Brain microvascular endothelial cell (primary cell): ENCODE measurements at regions not wholly inside any gene's neighbourhood (a gene's known extent, or its start where the extent isn't known, plus 50 kb on each side); places are given as distances from the start of the nearest gene placed in this dataset.
"Not testable (repeated sequence)": the region's sequence is repeated elsewhere in the genome, so short reads cannot be mapped to it uniquely, and the experiment has no call there.

Experiments
- DNase-seq: peaks from one replicate; pipeline ENCODE4 v3.0.0-alpha.2; 2020
- H3K27ac ChIP-seq: fragments of 250-450 bp; sonication (Bioruptor Pico); 2 replicates; pipeline ENCODE4 v1.5.1; 2020; ENCODE audit warnings: mild to moderate bottlenecking, moderate library complexity
- H3K27me3 ChIP-seq: fragments of 250-450 bp; sonication (Bioruptor Pico); replicated peaks from 2 replicates; pipeline ENCODE4 v1.5.1; 2020; ENCODE audit warnings: mild to moderate bottlenecking
- H3K36me3 ChIP-seq: fragments of 250-450 bp; sonication (Bioruptor Pico); replicated peaks from 2 replicates; pipeline ENCODE4 v1.5.1; 2020; ENCODE audit warnings: mild to moderate bottlenecking
- H3K4me3 ChIP-seq: 2 replicates; pipeline ENCODE4 v1.5.1; 2011; ENCODE audit warnings: low read depth, mild to moderate bottlenecking, control low read depth, low read length, moderate library complexity
- in situ Hi-C: cut with HindIII; loops from 2 replicates; pipeline ENCODE4 v1.10.0; 2017; ENCODE audit warnings: low sequenced_read_pairs, low pct_ligation_motif_present
- TF ChIP-seq, protein P1 (sequence below): IDR thresholded peaks from 2 replicates; pipeline ENCODE4 v1.5.1; 2011; ENCODE audit warnings: low read depth, mild to moderate bottlenecking, moderate library complexity, low read length, control low read depth, inconsistent platforms; ENCODE audit errors: missing control alignments

DNA sequence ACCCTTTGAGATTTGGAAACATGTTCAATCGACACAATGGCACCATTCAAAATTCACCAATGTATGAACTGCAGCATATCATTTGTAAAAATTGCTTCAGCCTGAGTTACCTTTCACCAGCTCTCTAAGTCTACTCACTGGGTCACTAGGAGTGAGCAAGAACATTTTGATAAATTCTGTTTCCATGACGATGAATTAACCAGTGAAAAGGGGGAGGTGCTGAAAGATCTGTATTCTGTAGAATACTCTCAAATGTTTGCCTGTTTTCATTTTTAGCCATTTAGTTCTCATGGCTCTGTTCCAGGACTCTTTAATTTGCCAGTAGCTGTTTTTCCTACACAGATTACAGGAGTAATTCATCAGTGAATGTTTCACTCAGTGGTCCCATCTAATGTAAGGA lies 883.4 kb downstream of the DIAPH3 start:
- DNase-seq, result no peak
- Histone ChIP-seq H3K27ac (no peak overlapping the region), H3K36me3 (no peaks in the 10 kb centered on the region), H3K27me3 (no peaks in the 10 kb centered on the region), H3K4me3 (no peak overlapping the region)
- TF ChIP-seq, protein P1, sequence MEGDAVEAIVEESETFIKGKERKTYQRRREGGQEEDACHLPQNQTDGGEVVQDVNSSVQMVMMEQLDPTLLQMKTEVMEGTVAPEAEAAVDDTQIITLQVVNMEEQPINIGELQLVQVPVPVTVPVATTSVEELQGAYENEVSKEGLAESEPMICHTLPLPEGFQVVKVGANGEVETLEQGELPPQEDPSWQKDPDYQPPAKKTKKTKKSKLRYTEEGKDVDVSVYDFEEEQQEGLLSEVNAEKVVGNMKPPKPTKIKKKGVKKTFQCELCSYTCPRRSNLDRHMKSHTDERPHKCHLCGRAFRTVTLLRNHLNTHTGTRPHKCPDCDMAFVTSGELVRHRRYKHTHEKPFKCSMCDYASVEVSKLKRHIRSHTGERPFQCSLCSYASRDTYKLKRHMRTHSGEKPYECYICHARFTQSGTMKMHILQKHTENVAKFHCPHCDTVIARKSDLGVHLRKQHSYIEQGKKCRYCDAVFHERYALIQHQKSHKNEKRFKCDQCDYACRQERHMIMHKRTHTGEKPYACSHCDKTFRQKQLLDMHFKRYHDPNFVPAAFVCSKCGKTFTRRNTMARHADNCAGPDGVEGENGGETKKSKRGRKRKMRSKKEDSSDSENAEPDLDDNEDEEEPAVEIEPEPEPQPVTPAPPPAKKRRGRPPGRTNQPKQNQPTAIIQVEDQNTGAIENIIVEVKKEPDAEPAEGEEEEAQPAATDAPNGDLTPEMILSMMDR, result no peak
- in situ Hi-C loops, result no loop called here

DNA sequence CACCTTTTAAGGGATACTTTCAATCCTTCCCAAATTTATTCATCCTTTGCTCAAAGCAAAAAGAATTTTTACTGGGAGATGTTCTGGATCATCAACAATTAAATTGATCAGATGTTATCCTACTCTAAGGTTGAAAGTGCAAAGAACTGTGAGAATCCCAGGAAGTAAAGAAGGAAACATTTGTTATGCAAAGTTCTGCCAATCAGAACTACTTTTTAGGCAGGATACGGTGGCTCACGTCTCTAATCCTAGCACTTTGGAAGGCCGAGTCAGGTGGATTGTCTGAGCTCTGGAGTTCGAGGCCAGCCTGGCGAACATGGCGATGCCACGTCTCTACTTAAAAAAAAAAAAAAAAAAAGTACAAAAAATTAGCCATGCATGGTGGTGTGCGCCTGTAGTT lies 882.3 kb downstream of the DIAPH3 start:
- no peak for DNase-seq
- Histone ChIP-seq H3K4me3 (no peak overlapping the region), H3K36me3 (no peaks in the 10 kb centered on the region), H3K27me3 (no peaks in the 10 kb centered on the region), H3K27ac (no peak overlapping the region)
- TF ChIP-seq, protein P1, result no peak
- in situ Hi-C loops, result no loop called here

DNA sequence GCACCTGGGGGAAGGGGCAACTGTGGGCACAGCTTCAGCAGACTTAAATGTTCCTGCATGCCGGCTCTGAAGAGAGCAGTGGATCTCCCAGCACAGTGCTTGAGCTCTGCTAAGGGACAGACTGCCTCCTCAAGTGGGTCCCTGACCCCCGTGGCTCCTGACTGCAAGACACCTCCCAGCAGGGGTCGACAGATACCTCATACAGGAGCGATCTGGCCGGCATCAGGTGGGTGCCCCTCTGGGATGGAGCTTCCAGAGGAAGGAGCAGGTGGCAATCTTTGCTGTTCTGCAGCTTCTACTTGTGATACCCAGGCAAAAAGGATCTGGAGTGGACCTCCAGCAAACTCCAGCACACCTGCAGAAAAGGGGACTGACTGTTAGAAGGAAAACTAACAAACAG lies 871.5 kb downstream of the DIAPH3 start:
- H3K4me3 ChIP-seq, H3K36me3 ChIP-seq, in situ Hi-C loops, H3K27ac ChIP-seq, H3K27me3 ChIP-seq, DNase-seq: not testable (repeated sequence)

DNA sequence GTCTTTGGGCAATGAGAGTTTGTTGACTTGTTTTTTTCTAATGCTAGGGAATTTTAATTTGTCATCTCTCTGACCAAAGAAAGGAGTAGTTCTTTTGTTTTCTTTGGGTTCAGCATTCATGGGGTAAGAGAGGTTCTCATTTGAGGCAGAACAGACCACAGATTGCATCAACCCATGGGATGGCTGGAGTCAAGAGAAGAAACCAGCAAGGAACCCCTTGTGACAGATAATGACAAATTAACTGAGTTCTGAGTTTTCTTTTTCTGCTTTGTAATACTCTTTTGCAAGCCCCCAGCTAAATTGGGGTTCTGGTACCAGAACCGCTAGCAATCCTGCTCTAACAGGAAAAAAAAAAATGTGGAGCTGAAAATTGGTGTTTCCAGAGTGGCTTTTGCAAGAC lies 864.1 kb downstream of the DIAPH3 start:
- in situ Hi-C loops, result no loop called here
- Histone ChIP-seq H3K4me3 (no peak overlapping the region), H3K27me3 (no peaks in the 10 kb centered on the region), H3K36me3 (no peaks in the 10 kb centered on the region), H3K27ac (no peak overlapping the region)
- TF ChIP-seq, protein P1, result no peak
- DNase-seq, result no peak

DNA sequence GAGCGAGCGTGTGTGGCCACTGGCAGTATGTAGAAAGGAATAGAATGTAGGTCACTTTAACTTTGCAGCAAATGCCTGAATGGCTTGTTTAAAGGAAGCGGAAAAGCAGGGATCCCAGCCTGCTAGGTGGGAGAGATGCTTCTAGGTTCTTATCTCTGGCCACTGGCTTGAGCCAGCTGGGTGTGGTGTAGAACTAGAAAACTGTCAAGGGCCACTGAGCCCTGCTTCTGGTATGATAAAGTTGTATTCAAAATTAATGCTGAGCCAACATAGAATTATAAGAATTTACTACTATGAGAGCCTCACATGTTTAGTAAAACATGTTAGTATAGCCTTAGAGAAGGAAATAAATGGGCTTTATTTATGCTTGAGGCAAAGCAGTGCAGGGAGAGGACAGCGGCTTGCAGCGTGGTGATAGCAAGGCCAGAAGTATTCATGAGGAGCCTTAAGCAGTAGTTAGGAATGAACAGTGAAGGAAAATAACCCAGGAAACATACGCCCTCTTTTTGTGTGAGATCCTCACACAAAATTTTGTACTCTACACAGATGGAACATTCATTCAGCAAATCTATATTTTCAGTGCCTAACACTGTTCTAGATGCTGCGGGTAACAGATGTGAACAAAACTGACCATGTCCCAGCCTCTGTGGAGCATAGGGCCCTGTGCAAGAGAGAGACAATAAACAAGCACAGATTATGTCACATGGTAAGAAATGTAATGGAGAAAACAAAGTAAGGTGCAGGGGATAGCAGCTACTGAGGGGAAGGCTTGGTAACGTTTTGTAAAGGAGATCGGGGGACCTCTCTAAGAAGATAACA lies 863.2 kb downstream of the DIAPH3 start:
- DNase-seq, result no peak
- no peaks in the 10 kb centered on the region for H3K36me3 ChIP-seq
- in situ Hi-C loops, result no loop called here

DNA sequence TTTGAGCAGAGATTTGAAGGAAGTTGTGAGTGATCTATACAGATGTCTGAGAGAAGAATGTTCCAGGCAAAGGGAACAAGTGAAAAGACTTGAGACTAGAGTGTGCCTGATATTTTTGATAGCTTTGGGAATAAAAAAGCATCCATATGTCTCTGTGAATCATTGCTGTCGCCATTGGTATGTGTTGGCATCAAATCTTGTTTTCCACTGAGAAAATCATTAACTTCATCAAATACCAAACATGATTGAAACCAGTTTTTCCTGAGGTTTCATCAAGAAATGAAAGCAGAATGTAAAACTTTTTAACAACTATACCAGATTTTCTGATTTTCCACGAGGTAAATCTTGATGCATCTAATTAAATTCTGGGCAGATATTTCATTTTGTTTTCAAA lies 862.6 kb downstream of the DIAPH3 start:
- Histone ChIP-seq H3K36me3 (no peaks in the 10 kb centered on the region), H3K27me3 (no peaks in the 10 kb centered on the region), H3K27ac (no peak overlapping the region), H3K4me3 (no peak overlapping the region)
- in situ Hi-C loops, result no loop called here
- TF ChIP-seq, protein P1, result no peak
- no peak for DNase-seq

More for the DNA sequence above, 863.2 kb downstream of the DIAPH3 start:
- TF ChIP-seq, protein P1, result no peak
- Histone ChIP-seq H3K27me3 (no peaks in the 10 kb centered on the region), H3K27ac (no peak overlapping the region), H3K4me3 (no peak overlapping the region)
